ENCODE measurements at regions not wholly inside any gene's neighbourhood (a gene's known extent, or its start where the extent isn't known, plus 50 kb on each side); places are given as distances from the start of the nearest gene placed in this dataset.
"Not testable (repeated sequence)": the region's sequence is repeated elsewhere in the genome, so short reads cannot be mapped to it uniquely, and the experiment has no call there.

DNA sequence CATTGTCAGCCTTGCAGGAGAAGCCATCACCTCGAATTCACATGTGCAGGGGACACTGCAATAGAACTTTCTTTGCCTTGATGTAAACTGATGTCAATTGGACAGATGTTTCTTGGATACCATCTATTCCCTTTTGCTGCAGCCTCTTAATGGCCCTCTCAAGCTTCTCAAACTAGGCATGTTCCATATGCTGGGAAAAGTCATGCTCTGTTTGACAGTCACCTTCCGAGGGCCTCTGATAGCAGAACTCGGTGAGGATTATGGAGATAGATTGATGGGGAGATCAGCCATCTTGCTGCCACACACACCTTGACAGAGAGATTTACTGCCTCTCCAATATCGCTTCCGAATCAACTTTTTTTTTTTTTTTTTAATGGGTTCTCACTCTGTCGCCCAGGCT is 145.8 kb upstream of the NUDT4 start:
- DNase-seq (ENCODE audit: low spot score) = no peak
- in situ Hi-C loops (cut with MboI; ENCODE audit: low sequenced_read_pairs, unreplicated experiment) = no loop called here
- no peak for TF ChIP-seq CTCF (IDR thresholded peaks at IDR 0.05; ENCODE audit: borderline replicate concordance, control extremely low read depth, extremely low read depth, insufficient read depth, missing control alignments)

DNA sequence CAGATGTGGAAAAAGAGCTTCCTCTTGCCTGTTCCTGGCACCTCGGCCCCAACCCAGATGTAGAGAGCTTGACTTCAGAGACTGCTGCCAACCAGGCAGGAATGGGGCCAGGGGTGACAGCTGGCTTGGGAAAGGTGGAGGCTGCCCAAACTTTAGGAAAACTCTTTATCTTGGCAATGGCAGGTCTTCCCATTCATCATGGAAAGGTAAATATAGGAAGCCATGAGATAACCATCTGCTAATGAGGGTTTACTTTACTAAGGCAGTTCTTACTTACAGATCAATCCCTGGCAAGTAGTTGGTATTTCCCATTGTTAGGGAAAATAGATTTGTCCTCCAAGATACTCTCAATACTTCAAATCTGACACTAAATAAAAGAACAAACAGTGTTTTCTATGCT is 143.1 kb upstream of the NUDT4 start:
- DNase-seq (ENCODE audit: low spot score) = no peak

DNA sequence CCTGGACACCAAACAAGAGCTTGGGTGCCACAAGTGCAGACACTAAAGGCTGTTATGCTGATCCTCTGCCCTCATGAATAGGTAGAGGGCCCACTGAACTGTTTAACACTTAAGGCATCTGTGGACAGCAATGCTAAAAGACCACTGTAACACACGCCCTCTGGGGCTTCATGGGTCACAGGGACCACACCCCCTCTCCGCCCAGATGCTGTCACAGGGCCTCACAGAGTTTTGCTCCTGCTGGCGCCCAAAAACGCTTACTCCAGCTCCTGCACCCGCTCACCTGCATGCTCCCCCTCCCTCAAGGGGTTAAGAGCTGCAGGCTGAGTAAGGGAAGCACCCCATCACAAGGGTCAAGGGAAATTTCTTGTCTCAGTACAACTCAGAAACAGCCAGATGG is 141.8 kb upstream of the NUDT4 start:
- in situ Hi-C loops (cut with MboI; ENCODE audit: low sequenced_read_pairs, unreplicated experiment) = no loop called here
- no peak for DNase-seq (ENCODE audit: low spot score)
- no peak for TF ChIP-seq CTCF (IDR thresholded peaks at IDR 0.05; ENCODE audit: borderline replicate concordance, control extremely low read depth, extremely low read depth, insufficient read depth, missing control alignments)

More for the DNA sequence above, 143.1 kb upstream of the NUDT4 start:
- in situ Hi-C loops (cut with MboI; ENCODE audit: low sequenced_read_pairs, unreplicated experiment) = no loop called here
- TF ChIP-seq CTCF (IDR thresholded peaks at IDR 0.05; ENCODE audit: borderline replicate concordance, control extremely low read depth, extremely low read depth, insufficient read depth, missing control alignments) = no peak

DNA sequence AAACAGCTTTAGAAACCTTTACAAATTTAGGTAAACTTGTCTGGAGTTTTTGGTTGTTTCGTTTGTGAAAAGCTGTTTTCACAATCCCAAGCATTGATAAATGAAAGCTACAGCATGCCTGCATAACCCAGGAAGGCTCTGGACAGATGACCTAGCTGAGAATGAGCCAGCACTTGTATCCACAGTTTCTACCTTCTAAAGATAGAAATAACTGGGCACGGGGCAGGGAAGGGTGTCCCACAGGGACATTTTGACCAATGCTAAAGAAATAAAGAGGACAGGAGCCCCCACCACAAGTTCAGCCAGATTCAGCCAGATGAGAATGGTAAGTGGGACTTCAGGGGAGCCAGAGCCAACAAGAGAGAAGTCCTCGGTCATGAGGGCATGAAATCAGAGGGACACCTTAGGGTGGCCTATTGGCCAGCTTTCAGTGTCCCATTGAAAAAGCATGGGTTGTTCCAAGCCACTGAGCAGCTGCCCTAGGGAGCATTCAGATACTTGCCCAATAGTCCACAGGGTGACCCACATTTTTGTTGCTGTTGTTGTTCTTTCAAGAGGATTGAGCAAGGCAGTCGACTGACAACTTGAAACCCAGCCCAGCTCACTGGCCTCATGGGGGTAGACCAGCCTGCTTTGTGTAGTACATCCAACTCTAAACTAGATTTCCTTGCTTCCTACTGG is 140.3 kb upstream of the NUDT4 start:
- TF ChIP-seq CTCF (IDR thresholded peaks at IDR 0.05; ENCODE audit: borderline replicate concordance, control extremely low read depth, extremely low read depth, insufficient read depth, missing control alignments) = no peak
- no peak for DNase-seq (ENCODE audit: low spot score)
- in situ Hi-C loops (cut with MboI; ENCODE audit: low sequenced_read_pairs, unreplicated experiment) = no loop called here

DNA sequence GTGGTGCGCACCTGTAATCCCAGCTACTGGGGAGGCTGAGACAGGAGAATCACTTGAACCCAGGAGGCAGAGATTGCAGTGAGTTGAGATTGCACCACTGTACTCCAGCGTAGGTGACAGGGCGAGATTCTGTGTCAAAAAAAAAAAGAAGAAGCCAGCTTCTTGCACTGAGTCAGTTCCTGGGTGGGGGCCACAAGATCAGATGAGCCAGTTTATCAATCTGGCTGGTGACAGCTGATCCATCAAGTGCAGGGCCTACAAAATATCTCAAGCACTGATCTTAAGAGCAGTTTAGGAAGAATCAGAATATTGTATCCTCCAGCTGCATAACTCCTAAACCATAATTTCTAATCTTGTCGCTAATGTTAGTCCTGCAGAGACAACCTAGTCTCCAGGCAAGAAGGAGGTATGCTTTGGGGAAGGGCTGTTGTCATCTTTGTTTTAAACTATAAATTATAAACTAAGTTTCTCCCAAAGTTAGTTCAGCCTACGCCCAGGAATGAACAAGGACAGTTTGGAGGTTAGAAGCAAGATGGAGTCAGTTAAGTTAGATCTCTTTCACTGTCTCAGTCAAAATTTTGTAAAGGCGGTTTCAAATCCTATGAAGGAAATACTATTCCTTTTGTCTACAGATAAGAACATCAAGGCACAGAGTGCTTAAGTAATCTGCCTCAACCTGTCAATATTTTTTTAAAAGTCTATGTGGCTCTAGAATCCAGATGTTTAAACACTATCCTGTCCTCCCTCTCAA is 139.0 kb upstream of the NUDT4 start:
- in situ Hi-C loops (cut with MboI; ENCODE audit: low sequenced_read_pairs, unreplicated experiment) = not testable (repeated sequence)

DNA sequence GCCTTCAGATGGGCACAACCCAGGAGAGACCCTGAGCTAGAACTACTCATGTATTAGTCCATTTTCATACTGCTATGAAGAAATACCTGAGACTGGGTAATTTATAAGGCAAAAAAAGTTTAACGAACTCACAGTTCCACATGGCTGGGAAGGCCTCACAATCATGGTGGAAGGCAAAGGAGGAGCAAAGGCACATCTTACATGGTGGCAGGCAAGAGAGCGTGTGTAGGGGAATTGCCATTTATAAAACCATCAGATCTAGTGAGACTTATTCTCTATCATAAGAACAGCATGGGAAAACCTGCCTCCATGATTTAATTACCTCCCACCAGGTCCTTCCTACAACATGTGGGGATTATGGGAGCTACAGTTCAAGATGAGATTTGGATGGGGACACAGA is 137.9 kb upstream of the NUDT4 start:
- DNase-seq (ENCODE audit: low spot score); in situ Hi-C loops (cut with MboI; ENCODE audit: low sequenced_read_pairs, unreplicated experiment): not testable (repeated sequence)

More for the DNA sequence above, 139.0 kb upstream of the NUDT4 start:
- DNase-seq (ENCODE audit: low spot score) = not testable (repeated sequence)

- in situ Hi-C loops (cut with MboI; ENCODE audit: low sequenced_read_pairs, unreplicated experiment) = no loop called here
- DNase-seq (ENCODE audit: low spot score) = no peak
Observed at GRCh38 chr12:93242154-93242972, 135.4 kb upstream of the NUDT4 start.

More at GRCh38 chr12:93242154-93242972, 135.4 kb upstream of the NUDT4 start:
- no peak for TF ChIP-seq CTCF (IDR thresholded peaks at IDR 0.05; ENCODE audit: borderline replicate concordance, control extremely low read depth, extremely low read depth, insufficient read depth, missing control alignments)
